HG03457 (cell line): ENCODE measurements at regions not wholly inside any gene's neighbourhood (a gene's known extent, or its start where the extent isn't known, plus 50 kb on each side); places are given as distances from the start of the nearest gene placed in this dataset.

Experiments
- ATAC-seq: cut with Tn5 transposase; IDR thresholded peaks from one replicate; pipeline ENCODE4 v1.9.1; 2021; ENCODE audit warnings: moderate number of reproducible peaks; ENCODE audit not compliant: unreplicated experiment

- no peak for ATAC-seq
These were observed 405.9 kb downstream of the AACS start for GRCh38 chr12:125470838-125471783.

- no peak for ATAC-seq
These were observed 408.3 kb downstream of the AACS start for GRCh38 chr12:125473501-125473900.

- ATAC-seq, result no peak
These were observed 422.1 kb downstream of the AACS start for GRCh38 chr12:125487336-125487735.

GRCh38 chr12:125491553-125491952 is 426.3 kb downstream of the AACS start:
- ATAC-seq, result no peak

GRCh38 chr12:125492354-125493270 is 427.4 kb downstream of the AACS start:
- no peak for ATAC-seq

GRCh38 chr12:125493704-125494308 is 428.6 kb downstream of the AACS start:
- ATAC-seq, result no peak

GRCh38 chr12:125503128-125503527 is 437.9 kb downstream of the AACS start:
- no peak for ATAC-seq

GRCh38 chr12:125509195-125509594 is 444.0 kb downstream of the AACS start:
- no peak for ATAC-seq

- ATAC-seq, result no peak
These were observed 447.5 kb downstream of the AACS start for GRCh38 chr12:125512541-125513298.

- no peak for ATAC-seq
These were observed 450.7 kb downstream of the AACS start for GRCh38 chr12:125515887-125516286.

GRCh38 chr12:125518074-125518473 is 452.8 kb downstream of the AACS start:
- no peak for ATAC-seq

GRCh38 chr12:125519026-125519651 is 453.9 kb downstream of the AACS start:
- no peak for ATAC-seq

- no peak for ATAC-seq
These were observed 460.6 kb downstream of the AACS start for GRCh38 chr12:125525879-125526278.

GRCh38 chr12:125528281-125528680 is 463.0 kb downstream of the AACS start:
- no peak for ATAC-seq

GRCh38 chr12:125530201-125530600 is 465.0 kb downstream of the AACS start:
- ATAC-seq, result no peak

GRCh38 chr12:125530876-125531275 is 465.6 kb downstream of the AACS start:
- ATAC-seq, result no peak

- ATAC-seq, result no peak
These were observed 466.3 kb downstream of the AACS start for GRCh38 chr12:125531574-125531973.

- no peak for ATAC-seq
These were observed 468.3 kb downstream of the AACS start for GRCh38 chr12:125533434-125534029.

- ATAC-seq, result no peak
These were observed 473.4 kb downstream of the AACS start for GRCh38 chr12:125538401-125539199.
